SH-SY5Y (cell line): ENCODE measurements at regions not wholly inside any gene's neighbourhood (a gene's known extent, or its start where the extent isn't known, plus 50 kb on each side); places are given as distances from the start of the nearest gene placed in this dataset.

Experiments
- GATA2 ChIP-seq: IDR thresholded peaks from 2 replicates; pipeline ENCODE4 v1.6.1; 2011; ENCODE audit warnings: mild to moderate bottlenecking, low read depth, low read length
- GATA3 ChIP-seq: IDR thresholded peaks from 2 replicates; pipeline ENCODE4 v1.6.1; 2011; ENCODE audit warnings: low read depth, mild to moderate bottlenecking, low read length, moderate library complexity

DNA sequence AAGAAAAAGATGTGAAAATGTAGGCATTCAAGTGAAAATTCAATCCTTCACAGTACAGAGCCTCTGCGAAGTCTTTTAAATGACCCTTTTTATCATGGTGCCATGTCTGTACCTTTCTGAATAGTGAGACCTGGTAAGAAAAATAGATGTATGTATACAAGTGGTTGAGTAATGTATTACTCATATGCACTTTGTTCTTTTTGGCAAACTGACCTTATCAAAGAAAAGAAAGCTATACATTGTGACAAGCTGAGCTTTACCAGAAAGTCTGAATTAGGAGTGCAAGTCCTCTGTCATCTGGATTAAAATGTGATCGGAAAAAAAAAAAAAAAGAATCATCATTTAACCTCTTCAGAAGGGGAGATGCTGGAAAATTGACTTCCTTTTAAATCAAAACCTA lies 356.4 kb upstream of the CCNH start:
- TF ChIP-seq GATA3 (no peak), GATA2 (no peak)
